M059J (cell line): ENCODE measurements at regions not wholly inside any gene's neighbourhood (a gene's known extent, or its start where the extent isn't known, plus 50 kb on each side); places are given as distances from the start of the nearest gene placed in this dataset.
"Not testable (repeated sequence)": the region's sequence is repeated elsewhere in the genome, so short reads cannot be mapped to it uniquely, and the experiment has no call there.

Source experiments
- DNase-seq: peaks from one replicate; pipeline ENCODE4 v3.0.0-alpha.2; 2012; ENCODE audit warnings: low read depth

DNA sequence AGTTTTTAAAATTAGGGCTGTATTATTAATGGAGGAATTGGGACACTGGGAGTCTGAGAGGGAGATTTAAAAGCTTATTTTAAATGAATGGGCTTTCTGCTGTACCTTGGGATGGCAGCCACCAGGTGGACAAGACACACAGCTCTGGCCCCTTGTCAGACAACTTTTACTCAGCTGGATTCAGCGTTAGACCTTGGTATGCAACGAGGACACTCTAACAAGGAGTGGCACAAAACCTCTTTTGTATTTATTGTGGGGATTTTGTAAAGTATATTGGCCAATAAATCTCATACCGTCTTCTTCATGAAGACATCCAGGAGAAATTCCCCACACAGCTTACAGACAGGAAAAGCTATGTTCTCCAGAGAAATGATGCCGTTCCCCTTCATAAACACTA, 105.7 kb downstream of the LCA5 start:
- peak; percentile 7 for DNase-seq

DNA sequence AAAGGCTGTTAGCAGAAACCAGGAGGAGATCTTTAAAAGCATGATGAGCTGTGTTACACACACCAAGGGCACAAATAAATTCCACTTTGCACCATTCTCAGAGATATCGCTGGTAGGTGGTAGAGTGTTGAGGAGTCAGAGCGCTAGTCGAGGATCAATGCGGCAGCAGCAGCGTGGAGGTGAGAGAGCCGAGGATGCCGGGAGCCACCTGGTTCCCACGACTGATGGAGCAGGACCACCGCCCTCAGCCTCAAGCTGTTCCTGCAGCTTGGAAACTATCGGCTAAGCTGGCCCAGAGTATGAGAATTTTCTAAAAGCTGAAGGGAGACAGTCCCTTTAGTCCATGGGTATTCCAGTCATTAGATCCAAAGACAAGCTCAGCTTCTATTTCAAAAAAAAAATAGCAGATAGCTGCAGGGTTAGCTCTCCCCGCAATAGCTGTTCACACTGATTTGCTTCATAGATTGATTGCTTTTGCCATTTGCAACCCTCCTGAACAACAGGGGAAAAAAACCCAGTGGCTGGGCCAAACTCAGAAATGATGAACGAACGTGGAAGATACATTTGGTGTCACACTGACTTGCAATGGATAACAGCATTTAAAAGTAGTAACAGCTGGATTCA, 106.2 kb downstream of the LCA5 start:
- no peak for DNase-seq

DNA sequence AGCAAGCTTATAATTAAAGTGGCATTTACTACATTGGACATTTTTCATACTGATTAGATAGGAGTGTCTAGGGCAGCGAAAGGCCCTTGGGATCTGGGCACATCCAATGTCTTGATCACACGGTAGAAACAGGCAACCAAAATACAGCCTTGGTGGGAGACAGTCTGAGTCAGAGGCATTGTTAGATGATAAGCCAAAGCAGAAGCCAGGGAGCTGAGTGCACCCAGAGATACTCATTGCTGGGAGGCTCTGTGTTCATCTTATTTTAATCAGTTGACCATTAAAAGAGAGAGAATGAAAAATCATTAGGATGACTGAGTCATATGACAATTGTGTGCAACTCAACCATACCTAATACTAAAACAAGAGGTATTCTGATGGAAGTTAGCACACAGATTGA, 109.5 kb downstream of the LCA5 start:
- DNase-seq, result no peak

DNA sequence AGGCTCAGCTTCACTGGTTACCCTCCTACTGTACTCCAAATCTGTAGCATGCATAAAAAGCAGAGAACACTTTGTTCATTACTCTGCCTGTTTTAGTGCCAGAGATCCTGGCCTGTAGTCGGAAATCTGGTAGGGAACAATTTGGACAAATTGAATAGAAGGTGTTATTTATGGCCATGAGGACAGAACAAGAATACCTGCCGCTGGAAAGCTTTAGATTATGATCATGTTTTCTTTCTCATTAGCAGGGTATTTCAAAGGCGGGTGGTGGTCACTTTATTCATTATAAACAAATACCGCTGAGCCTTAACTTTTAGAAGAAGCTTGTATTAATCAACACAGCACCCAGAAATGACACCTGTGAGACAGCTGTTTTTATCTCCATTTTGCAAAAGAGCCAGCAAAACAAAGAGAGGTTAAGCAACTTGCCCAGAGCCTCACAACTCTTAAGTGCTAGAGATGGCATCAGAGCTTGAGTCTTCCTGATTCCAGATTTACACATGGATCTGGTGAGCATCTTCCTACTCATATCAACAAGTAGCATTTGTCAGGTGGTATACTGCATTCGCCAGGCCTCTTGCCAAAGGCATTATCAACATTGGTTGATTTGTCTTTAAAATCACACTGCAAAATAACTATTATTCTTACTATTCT, 110.5 kb downstream of the LCA5 start:
- DNase-seq, result no peak

DNA sequence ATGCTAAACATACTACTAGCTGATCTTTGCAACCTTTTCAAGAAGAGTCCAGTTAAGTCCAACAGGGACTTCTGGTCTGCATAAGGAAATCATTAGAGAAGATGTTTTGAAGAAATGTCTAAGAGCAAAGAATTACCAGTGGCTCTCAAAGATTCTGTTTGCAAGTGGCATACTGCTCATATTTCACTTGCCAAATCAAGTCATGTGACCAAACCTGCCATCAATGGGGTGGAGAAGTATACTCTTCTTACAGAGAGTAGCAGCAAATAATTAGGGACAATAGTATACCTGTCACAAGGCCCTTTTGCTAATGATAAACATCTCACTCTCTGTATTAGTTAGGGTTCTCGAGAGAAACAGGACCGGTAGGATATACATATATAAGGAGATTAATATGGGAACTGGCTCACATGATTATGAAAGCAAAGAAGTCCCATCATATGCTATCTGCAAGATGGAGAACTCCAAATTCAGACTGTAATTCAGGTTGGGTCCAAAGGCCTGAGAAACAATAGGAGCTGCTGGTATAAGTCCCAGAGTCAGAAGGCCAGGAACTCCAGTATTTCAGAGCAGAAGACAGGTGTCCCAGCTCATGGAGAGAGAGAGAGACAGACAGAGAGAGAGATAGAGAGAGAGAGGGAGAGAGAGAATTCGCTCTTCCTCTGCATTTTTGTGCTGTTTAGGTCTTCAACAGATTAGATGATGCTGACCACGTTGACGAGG, 111.5 kb downstream of the LCA5 start:
- no peak for DNase-seq

DNA sequence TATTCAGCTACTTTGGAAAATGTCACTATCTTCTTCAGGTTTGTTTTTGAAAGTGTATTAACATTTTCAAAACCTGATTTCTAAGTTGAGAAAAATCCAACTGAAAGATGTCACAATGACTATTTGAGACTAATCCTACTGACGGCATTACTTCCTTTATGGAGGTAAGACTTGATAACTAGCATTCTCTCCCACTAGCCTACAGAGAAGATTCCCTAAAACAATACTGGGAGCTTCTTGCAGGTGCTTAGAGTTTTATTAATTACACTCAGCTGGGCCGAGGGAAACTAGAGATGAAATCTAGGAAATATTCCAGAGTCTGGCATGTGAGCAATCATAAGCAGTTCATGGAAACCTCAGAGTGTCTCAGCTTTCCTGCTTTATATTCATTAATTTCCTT, 114.0 kb downstream of the LCA5 start:
- no peak for DNase-seq

DNA sequence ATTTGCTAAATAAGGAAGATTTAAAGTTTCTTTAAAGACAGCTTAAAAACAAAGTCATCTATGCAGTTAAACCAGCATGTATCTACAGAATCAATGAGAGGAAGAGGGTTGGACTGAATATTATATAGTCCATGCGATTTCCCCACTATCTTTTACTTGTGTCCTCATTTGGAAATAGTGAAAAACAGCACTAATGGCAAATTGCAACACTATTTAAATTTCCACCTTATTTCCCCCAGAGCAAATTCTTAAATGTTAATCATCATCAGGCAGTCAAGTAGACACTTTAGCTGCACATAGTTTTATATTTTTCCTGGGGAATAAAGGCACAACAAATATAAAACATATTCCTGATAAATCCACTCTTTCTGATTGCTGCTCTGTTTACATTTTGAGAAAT, 114.6 kb downstream of the LCA5 start:
- DNase-seq, result no peak

DNA sequence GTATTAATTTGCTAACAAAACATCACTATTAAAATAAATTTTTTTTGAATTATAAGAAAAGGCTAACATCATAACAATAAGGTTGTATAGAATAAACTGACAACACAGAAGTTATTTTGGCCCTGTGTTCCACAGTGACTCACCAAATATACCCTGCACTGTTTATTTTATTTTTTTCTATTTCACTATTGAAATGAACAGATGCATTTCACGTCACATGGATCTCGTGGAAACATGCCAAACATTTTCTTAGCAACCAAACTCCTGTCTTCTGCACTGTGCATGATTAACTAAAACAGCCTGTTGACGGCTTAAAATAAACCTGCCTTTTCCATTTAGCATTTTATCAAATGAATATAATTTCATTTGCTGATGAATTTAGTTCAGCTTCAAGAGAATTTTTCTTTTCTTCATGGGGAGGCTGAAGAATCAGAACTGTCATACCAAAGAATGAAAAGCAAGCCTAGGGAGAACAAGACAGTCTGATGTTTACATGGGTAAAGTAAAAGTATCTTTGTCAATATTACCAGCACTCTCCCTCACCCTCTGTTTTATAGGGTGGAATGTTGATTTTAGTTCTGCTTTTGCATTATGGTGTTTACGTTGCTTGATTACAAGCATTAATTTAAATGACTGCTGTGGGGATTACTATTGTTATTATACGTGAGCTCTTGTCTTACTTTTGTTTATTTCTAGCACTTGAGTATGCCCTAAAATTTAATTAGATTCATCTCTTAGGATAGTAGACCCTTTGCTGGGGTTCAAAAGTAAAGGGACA, 115.3 kb downstream of the LCA5 start:
- peak; percentile 74 for DNase-seq

DNA sequence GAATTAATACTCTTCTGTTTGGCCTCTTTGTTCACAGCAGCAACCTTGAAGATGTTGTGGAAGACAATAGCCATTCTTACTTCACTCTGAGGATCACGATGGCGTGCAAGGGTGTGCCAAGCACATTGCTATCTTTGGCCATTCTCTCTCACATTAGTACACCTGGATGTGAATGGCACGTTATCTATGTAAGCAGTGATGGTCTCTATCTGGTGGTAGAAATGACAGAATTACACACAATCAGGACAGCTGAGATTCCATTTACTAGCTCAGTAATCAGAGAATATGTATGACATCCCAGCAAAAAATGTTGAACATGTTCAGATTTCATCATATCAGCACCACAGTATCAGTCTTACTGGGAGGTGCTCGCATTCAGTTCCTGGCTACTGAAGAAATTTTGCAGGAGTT, 116.2 kb downstream of the LCA5 start:
- DNase-seq, result no peak

DNA sequence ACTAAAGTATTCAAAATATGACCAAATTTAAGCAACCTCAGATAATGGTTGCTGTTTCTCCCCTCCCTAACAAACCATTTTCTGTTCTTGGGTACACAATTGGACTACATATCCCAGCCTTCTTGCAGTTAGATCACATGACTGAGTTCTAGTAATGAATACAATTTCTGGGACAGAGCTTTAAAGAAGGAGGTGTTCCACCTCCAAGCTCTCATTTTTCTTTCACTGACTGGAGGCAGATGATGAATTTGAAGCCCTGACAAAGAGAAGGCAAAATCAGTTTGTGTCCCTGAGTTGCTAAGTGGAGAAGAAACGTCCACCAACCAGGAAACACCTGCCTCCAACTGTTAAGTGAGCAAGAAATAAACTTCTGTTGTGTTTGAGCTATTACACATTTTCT, 117.2 kb downstream of the LCA5 start:
- no peak for DNase-seq

DNA sequence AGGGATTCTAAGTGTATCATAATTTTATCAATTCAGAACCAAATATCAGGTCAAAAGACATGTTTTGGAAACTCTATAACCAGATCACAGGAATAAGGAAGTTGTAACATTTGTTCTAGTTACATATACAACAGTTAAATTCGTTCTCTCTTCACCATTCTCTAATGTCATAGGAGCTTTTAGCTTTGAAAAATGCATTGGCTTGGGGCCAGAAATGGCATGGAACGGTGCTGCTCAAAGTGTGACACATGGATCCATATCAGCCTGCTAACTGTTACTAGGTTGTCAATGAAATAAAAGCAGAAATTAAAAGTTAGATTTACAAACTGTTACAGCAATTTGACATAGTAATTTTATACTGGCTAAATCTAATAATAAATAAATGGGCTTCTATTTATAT, 120.3 kb downstream of the LCA5 start:
- no peak for DNase-seq

DNA sequence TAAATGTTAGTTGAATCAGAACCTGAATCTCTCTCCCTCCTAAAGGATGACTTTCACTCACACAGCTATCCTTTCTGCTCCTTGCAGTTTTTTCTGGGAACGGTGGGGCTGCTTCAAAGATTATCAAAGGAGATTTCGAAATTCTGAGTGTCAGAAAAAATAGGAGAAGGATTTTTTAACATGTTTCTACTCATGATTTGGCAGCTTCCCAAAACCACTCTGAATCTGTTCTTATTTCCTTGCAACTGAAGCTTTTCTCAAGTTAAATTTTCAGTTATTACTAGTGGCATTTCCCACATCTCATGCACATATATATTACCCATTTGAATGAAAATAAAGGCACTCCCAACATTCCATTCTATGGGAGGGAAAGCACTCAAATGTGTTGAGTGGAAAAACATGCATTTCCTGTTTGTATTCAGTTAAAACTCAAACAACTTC, 123.6 kb downstream of the LCA5 start:
- peak; percentile 23 for DNase-seq

DNA sequence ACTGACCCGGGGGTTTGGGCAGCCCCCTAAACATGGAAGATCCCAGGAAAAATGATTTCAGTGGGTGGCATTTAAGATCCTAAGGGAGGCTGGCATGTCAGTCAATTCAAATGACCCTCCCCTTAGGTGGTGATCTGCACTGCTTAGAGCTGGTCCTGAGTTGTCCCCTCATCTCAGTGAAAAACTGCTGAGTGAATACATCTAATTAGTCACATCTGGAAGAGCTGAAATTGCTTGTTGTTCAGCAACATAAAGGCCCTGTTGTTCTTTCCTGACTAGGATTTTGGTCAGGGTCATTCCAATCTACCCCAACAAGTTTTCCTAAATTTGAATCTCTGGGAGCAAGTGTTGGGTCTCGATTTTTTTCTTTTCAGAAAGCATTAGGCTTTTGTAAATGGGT, 126.4 kb downstream of the LCA5 start:
- DNase-seq, result no peak

DNA sequence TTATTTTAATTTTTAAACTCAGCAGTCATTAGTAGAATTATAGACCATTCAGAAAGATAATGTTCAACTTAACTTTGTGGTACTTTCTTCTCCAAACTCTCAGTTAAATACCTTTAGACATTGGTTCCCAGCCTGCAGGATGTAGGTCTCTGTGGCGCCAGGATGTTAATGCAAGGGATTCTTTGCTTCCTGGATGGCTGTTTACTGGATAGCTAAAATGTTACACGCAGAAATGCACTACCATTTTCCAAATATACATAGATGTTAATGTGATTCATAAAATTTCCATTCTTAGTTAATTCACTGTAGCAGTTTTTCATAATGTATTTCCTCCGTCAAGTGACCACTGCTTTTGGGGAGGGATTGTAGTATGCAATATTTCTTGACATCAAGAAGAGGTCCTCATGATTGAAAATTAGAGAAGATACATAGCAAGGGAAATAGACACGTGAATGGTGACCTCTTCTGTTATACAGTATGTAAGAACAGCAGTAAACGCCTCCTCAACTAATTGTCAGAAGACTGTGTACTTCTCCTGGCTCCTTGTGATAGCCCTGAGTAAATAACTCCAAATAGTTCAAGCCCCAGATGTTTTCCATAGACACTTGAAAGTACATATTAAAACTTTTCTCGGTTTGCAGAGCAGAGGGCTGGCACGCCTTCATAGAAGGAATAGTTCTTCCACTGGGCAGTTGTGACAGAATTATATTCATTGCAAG, 128.8 kb downstream of the LCA5 start:
- DNase-seq, result no peak

DNA sequence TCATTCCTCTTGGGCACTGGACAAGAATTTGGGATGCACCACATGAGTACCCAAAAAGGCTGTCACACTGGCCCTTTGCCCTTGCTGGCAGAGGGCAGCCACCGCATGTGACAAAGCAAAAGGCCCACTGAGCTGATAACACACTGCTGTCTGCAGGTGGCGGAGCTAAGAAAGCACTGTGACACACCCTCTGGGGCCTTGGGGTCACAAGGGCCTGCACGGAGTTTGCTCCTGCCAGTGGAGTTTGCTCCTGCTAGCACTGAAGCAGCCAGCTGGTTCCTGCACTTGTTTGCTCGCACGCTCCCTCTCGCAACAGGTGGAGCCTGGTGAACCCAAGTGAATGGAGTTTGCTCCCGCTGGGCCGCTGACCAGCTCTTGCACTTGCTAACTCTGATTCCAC, 132.6 kb downstream of the LCA5 start:
- no peak for DNase-seq

DNA sequence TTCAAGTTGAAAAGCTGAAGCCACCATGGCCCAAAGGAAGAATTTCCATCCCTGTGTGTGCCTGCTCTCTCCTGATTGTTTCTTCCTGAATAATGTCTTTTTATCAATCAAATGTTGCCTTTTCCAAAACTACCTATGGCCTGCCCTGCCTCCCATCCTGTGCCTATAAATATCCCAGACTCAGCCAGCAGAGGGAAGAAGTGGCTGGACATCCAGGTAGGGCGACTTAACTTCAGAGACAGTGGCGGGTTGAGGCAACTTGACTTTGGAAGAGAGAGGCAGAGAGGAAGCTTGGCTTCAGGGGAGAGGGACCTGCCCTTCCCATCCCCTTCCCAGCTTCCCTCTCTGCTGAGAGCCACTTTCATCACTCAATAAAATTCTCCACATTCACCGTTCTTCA, 133.0 kb downstream of the LCA5 start:
- DNase-seq, result no peak

DNA sequence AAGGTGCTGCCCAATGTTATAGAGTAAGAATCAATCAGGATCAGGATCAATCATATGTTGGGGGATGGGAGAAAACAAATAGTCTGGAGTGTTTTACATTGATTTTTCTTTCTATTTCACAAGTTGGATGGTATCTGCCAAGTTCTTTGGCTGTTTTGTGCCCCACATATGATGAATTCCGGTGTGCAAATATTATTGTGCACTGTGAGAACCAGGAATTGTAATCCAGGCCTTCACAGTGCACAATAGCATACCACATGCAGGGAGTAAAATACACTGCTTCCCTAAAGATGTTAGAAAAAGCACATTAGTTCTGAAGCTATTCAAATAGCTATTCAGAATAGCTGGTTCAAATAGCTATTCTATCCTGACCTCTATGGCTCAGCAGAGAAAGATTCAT, 133.7 kb downstream of the LCA5 start:
- DNase-seq, result no peak

DNA sequence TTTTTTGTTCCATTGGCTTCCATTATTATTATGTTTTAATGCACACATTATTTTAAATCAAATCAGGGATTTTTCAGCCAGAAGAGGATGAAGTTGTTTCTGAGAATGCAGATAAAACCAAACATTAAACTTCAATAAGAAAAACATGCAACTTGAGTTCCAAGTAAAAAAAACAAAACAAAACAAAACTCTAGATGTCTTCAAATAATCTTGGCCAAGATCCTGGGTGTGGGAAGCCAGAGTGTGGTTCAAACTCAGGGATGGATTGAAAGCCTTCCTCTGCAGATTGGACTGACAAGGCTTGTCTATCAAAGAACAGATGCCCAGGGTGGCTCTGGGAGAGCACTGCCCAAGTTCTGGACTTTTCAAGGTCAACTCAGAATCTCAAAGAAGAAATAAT, 134.1 kb downstream of the LCA5 start:
- no peak for DNase-seq

DNA sequence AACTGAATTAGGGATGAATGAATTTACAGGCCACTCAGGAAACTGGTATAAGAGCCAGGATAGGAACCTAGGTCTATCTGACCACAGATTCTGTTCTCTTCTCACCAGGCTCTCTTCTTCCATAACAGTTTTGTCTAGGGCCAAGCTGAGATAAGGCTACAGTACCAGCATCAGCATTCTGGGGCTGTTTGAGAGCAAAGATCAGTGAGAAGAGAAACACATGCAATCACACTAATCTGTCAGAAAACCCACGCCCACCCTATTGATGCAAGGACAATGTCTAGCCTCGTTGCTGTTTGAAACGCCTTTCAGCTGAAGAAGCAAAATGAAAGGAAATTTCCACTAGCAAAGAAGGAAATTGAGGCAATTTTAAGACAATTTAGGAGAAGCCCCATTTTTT, 137.7 kb downstream of the LCA5 start:
- DNase-seq, result no peak

DNA sequence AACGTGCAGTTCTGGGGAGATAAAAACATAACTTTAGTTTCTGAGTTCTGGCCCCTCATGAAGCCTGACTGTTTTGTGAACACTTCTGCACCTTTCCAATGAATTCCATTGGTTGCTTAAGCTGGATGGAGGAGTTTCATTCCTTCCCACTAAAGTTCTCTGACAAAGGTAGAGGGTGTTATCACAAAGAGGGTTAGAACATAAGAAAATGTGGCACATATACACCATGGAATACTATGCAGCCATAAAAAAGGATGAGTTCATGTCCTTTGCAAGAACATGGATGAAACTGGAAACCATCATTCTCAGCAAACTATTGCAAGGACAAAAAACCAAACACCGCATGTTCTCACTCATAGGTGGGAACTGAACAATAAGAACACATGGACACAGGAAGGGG, 138.6 kb downstream of the LCA5 start:
- not testable (repeated sequence) for DNase-seq

DNA sequence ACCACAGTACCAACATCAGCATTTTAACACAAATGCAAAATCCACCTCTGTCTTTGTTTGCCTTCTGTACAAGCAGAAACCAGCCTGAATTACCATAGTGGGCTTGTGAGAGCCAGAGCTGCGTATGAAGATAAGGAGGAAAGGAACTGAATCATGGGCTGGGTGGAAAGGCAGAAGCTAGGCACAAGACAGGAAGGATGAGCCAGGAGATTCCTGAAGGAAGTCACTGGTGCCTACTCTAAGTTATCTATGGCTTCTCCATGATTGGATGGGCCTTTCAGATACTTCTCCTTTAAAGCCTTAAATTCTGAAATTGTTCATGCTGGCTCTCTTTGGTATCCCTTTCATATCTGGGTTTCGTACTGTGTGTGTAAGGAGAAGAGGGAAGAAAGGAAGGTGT, 140.6 kb downstream of the LCA5 start:
- DNase-seq, result no peak

DNA sequence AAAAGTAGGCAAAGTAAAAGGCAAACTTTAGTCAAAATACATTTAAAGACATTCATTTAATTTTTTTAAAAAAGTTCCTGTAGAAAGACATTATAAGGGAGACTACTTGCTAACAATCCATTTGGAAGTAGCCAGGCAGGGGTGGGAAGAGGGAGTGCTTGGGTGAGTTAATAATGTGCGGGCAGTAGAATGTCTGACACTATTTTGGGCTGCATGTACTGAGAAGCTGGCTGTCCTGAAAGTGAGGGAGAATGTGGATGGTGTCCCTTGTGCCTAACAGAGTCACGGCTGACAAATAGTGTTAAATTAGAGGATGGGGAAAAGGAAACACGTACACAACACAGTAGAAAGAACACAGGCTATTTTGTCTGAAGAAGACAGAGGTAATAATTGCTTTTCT, 142.5 kb downstream of the LCA5 start:
- no peak for DNase-seq
